NCI-H2196 (cell line): ENCODE measurements at regions not wholly inside any gene's neighbourhood (a gene's known extent, or its start where the extent isn't known, plus 50 kb on each side); places are given as distances from the start of the nearest gene placed in this dataset.
"Not testable (repeated sequence)": the region's sequence is repeated elsewhere in the genome, so short reads cannot be mapped to it uniquely, and the experiment has no call there.

Source experiments
- DNase-seq: peaks from one replicate; lab custom pipeline; 2025; ENCODE audit not compliant: unreplicated experiment; lab: John Stamatoyannopoulos, UW

DNA sequence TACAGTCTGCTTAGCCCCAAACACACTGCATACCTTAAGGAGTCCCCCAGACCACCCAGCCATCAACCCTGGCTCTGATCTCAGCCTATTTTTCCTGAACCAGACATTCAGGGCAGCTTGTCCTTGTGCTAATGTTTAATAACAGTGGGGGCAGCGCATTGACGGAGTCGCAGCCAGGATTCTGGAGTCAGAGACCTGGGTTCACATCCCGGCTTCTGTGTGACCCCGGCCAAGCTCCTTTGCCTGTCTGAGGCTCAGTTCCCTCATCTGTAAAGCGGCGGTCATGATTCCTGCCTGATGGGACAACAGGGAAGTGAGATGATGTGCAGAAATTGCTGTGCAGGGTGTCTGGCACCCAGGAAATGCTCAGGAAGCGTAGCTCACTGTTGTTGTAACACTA lies 63.1 kb downstream of the MATN1 start:
- DNase-seq, result no peak

DNA sequence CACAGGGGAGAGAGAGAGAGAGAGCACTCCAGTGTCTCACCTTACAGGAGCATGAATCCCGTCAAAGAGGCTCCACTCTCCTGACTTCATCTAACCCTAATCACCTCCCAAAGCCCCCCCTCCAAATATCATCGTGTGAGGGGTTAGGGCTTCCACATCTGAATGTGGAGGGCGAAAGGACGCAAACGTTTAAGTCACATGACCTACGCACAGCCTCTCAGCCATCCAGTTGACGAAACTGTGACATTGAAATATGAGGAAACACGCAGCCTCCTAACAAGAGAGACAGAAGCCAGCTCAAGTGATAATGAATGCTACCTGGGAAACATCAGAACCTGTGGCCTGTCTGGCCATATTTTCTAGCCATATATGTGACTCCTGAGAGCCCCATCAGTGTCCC lies 63.7 kb downstream of the MATN1 start:
- DNase-seq, result no peak

DNA sequence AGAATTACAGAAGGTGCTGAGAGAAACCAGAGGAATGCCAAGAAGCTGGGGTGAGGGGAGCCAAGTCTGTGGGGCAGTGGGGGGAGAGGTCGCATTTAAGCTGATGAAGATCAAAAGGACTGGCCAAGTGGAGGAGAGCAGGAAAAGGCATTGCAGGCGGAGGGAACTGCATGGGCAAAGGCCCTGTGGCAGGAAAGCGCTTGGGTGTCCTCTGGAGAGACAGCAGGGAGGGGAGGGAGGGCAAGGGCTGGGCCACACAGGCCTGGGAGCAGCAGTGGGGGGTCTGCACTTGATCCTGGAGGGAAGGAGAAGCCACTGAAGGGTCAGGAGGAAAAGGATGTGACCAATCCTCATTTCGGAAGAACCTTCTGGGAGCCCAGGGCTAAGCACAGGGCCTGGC lies 65.0 kb downstream of the MATN1 start:
- not testable (repeated sequence) for DNase-seq

DNA sequence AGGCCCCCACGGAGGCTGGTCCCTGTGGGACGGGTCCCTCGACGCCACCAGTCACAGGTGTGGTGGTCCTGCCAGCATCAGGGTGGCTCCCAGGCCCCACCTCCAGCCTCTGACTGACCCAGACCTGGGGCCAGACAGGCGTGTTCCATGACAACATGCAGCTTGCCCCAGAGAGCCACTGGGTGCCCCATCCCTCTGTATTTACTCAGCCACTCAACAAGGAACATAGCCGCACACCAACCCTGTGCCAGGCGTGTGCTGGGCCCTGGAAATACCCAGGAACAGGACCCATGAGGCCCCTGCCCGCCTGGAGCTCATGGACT lies 65.4 kb downstream of the MATN1 start:
- no peak for DNase-seq

DNA sequence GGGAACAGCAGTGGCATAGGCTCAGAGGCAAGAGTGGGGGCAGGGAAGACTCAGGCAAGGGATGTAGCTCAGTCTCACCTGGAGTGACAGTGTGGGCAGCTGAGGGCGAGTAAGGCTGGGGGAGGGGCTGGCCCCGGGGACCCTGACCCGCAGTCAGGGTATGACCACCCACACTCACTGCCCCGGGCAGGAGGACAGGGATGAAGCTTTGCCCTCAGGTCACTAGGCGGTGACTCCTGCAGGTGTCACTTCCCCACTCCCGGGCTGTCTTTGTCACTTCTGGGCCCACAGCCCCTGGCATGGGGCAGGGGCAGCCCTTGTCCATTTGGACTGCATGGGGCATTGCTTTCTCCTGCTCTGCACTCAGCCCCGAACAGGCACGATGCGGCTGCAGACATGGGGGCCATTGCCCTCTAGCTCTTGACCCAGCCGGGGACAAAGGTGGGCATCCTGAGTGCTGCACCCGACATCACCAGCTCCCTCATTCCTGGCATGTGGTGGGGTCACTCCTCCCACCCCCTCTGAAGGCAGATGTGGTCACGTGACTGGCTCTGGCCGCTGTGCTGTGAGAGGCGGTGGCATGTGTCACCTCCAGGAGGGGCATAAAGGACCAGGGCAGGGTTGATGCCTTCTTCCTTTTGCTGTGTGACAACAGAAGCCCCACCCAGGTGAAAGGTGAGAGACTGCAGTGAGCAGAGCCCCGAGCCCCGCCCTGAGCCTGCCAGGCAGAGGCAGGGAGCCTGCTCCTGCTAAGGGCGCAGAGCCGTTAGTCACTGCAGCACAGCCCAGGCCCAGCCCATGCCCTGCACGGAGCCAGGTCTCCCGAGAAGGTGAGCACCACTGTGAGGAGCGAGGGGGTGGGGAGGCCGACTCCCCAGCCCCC lies 66.0 kb downstream of the MATN1 start:
- no peak for DNase-seq

DNA sequence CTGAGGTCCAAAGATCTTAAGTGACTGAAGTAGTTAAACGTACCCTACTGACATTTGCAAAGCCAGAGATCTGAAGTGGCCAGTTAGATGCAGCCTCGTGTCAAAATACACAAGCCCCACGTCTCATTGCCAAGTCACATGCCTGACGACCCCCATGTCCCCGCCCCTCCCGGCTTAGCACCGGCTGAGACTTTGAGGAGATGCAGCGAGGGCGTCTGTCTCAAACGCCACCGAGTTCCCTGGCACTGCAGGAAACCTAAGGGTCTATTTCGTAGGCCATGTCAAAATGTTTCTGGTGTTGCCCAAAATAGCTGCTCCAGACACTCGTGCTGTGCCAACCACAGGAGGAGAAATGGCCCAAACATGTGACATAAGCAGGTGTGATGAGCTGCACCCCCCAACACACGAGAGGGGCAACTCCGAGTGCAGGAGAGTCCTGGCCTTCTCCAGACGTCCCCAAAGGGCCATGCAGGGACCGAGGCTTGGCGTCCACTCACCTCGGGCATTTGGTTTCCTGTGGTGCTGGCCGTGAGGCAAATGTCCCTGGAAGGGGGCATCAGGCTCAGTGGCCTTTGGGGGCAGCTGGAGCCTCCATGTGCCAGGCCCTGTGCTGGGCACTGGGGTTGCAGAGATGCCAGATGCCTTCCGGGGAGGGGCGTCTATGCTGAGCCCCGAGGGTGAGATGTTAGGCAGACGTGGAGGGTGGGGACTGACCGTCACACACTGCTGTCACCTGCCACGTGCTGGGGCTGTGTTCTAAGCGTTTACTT lies 67.0 kb downstream of the MATN1 start:
- no peak for DNase-seq

DNA sequence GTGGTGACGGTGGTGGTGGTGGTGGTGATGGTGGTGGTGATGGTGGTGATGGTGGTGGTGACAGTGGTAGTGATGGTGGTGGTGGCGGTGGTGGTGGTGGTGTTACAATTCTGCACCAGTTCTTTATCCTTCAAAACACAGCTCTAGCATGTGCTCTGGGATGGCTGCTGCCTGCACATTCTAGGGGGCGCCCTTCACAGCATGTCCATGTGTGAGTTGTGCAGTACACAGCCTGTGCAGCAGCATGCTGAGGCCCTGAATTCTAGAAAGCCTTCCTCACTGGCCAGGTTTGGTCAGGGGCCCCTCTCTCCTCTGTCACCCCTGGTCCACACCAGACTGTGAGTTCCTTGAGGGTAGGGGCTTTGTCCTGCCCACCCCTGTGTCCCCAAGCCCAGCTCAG lies 67.7 kb downstream of the MATN1 start:
- no peak for DNase-seq

DNA sequence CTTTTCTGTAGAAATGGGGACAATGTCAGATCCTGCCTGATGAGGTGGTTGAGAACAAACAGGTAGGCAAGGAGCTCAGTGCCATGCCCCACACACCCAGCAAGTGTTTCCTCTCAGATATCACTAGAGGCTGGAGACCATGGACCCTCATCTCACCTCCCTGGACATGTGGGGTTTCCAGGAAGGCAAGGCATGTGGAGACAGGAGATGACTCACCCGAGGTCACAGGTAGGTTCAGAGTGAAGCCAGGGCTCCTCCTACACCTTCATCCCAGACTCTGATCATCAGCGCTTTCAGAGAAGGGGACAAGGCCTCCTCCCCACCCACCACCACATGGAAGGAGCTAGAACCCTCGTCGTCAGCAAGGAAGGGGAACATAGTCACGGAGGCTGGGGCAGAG lies 69.2 kb downstream of the MATN1 start:
- DNase-seq, result no peak

DNA sequence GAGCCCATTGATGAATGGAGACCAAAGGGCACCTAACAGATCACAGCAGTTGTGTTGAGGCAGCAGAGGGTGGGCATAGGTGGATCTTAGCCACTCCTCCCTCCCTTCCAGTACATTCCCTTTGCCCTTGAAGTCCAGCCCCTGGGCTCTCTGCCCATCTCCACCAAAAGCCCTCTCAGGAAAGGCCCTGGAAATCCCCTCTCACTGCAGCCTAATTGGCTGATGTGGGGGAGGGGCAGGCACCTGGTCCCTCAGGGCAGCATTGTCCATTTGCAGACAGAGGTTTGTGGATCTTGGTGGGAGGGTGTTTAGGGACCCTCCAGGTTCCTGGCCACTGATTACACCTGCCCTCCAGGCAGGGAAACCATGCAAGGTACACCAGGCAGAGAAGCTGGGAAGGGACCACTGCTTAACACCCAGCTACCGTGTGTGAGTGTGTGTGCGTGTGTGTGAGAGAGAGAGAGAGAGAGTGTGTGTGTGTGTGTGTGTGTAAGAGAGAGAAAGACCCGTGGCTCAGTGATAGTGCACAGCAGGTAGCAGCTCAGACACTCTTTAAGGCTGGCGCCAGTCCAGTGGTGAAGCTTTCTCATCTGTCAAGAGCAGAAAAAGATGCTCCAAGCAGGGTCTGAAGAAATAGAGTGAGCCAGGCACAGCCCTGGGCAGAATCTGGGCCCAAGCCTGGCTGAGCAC lies 71.1 kb downstream of the MATN1 start:
- DNase-seq, result peak; percentile 42

DNA sequence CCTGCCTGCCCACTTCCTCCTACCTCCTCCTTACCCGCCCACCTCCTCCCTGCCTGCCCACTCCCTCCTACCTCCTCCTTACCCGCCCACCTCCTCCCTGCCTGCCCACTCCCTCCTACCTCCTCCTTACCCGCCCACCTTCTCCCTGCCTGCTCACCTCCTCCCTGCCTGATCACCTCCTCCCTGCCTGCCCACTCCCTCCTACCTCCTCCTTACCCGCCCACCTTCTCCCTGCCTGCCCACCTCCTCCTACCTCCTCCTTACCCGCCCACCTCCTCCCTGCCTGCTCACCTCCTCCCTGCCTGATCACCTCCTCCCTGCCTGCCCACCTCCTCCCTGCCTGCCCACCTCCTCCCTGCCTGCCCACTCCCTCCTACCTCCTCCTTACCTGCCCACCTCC lies 72.0 kb downstream of the MATN1 start:
- not testable (repeated sequence) for DNase-seq

DNA sequence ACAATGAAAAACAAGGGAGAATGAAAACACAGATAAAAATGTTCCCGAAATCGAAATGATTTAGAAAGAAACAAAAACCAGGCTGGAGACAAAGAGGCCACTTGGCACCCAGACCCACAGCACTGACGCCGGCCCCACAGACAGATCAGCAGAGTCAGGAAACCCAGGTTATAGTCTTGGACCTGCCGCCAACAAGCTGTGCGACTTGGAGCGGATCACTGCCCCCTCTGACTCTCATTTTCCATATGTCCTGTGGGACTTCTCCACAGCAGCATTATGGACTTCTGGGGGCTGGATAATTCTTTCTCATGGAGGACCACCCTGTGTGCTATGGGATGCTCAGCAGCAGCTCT lies 72.4 kb downstream of the MATN1 start:
- DNase-seq, result no peak

DNA sequence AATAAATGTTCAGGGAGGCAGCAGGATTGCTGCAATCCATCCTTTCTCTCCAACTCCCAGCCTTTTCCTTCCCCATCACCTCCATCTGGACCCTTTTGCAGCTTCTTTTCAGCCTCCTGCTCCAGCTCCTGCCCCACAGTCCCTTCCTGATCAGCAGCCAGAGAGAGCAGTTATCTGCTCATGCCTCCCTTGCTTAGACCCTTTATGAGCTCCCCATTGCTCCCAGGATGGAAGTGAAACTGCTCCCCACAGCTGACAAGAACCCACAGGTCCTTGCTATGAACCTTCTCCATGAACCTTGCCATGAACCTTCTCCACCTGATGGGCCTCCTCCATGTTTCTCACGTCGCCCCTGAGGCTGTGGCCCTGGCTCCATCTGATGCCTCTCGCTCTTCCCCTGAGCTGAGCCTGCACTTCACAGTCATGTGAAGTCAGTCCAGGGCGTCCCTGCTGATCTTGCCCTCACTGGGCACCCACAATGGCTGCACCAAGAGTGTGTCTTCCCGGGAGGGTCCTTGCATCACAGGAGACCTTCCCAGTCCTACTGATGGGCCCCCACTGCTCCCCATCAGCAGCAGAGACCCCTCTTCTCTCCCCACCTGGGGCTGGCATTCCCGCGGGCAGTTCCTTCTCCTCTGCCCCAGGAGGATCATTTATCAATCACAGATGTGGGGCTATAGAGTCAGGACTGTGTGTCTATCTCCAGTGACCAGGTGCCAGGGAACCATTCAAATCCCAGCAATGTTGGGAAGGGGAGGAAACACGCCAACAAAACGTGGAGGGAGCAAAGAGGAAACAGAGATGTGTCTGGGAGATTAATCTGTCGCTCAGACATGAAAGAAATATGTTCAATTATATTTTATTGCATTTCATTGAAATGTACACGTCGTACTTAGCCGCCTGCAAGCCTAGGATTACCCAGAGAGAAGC lies 73.1 kb downstream of the MATN1 start:
- DNase-seq, result no peak

DNA sequence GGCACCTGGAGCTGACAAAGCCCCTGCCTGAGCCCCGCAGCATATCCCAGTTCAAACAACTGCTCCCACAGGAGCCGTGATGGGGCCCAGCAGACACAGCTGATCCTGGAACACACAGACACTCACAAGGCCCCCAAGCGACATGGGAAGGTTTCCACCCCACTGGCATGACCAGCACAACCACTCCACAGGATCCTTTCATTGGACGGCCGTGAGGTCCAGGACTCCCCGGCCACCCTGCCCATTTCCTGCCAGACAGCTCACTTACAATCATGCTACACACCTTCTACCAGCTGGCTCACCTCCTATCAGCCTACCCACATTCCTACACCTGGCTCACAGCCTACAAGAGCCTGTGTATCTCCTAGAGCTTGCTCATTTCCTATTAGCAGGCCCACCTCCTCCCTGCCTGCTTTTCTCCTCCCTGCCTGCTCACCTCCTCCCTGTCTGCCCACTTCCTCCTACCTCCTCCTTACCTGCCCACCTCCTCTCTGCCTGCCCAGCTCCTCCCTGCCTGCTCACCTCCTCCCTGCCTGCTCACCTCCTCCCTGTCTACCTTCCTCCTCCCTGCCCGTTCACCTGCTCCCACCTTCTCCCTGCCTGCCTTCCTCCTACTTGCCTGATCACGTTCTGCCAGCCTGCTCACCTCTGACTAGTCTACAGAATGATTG lies 73.9 kb downstream of the MATN1 start:
- peak; percentile 51 for DNase-seq

DNA sequence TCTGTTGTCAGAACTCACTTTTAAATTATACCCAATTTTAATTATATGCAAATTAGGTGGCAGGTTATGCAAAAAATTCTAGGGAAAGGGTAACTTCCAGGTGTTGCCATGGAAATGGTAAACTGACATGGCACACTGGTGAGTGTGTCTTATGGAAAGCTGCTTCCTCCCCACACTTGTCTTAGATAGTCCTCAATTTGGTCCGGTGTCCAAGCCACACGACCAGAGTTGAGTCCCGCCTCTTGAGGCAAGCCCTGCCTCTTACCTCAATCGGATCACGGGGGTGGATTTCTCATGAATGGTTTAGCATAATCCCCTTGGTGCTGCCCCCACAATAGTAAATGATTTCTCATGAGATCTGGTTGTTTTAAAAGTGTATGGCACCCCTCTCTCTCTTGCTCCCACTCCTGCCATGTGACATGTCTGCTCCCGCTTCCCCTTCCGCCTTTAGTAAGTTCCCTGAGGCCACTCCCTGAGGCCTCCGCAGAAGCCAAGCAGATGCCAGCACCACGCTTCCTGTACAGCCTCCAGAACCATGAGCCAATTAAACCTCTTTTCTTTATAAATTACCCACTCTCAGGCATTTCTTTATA lies 74.9 kb downstream of the MATN1 start:
- DNase-seq, result no peak

DNA sequence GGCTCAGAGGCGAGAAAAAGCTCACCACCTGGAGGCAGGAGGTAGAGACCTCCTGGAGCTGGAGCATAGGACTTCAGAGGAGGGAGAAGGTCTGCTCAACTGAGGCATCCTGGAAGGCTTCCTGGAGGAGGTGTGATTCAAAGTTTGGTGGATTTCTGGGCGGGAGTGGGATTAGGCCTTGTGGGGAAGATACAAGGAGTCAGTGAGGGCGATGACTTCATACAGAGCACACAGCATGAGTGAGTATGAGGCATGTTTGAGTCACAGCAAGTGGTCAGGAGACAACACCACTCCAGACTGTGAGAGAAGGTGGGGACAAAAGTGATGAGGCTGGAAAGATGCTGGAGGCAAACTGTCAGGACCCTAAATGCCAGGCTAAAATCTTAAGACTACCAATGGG lies 77.6 kb downstream of the MATN1 start:
- DNase-seq, result no peak

DNA sequence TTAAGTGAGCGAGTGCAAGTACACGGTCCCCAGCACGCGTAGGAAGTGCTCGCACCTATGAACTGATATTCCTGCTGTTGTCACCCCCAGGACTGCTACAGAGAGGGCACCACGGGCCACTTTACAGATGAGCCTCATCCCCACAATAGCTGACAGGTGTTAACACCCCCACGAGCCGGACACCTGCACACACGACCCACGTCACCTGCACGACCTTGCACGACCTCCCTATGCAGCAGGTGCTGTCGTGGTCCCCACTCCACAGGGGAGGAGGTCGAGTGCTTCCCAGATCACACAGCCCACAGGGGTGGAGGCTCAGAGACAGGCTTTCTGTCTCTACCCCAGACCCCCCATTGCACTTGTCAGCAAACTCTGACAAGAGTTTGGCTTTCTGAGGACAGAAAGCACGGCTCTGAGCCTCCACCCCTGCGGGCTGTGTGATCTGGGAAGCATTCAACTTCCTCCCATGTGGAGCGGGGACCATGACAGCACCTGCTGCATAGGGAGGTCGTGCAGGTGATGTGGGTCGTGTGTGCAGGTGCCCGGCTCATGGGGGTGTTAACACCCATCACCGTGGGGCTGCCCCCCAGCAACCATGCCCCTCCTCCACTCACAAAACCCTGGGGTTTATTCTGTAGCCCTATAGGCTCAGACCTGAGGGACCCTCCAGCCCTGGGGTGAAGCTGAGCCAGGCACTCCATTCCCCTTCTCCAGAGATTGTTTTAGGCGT lies 80.8 kb downstream of the MATN1 start:
- no peak for DNase-seq

DNA sequence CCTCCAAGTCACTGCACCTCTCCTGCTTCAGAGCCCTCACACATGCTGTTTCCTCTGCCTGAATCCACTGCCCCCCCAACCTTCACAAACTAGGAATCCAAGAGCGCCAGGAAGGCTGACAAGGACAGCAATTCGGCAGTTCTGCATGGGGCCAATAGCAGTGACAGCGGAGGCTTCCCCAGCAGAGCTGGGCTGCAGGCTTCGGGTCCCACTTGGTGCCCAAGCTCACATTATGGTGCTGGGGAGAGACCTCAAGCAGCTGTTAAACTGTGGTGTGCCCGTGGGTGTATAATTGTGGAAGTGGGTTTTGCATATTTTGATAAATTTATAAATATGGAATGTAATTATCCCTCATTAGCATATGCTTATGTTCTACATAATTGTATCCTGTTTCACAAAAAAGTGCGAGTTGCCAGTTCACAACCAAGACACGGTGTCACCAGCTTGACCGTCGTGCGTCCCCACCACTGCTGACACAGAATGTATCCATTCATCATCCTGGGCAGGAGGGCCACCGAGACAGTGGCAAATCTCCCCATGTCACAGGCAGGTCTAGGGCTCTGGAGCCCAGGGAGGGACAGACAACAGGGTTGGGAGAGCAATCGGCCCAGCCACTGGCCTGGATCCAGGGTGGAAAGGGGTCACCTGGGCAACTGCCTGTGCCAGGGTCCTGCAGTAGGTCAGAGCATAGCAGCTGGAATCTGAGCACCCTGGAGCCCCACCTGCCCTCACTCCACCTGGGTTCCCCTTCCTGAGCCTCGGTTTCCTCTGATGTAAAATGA lies 81.6 kb downstream of the MATN1 start:
- no peak for DNase-seq

DNA sequence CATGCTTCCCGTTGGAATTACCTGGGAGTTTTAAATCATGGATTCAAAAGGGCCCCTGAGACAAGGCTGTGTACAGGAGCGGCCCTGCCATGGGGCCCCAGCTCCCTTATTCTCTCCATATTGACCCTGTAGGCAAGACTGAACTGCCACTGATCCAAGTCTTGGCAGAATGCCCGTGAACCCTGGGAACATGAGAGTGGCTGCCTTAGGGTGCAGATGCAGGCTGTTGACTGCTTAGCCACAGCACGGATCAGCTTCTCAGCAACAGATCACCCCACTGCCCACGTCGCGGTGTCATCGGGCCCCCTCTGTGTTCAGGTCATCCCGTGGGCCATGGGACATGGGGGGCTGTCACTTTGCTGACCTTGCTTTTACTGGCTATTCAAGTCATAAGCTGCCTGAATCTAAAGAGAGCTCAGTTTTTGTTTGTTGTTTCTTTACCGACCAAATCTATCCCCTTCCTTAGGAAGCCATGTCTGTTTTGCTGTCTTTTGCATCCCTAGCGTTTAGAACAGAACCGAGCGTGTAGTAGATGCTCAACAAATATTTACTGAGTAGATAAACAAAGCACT lies 83.4 kb downstream of the MATN1 start:
- DNase-seq, result no peak
